ENCODE measurements at regions not wholly inside any gene's neighbourhood (a gene's known extent, or its start where the extent isn't known, plus 50 kb on each side); places are given as distances from the start of the nearest gene placed in this dataset.

- TF ChIP-seq TAF1 (IDR thresholded peaks at IDR 0.05; ENCODE audit: borderline replicate concordance, insufficient read depth, low read length) (no peak), POLR2AphosphoS5 (IDR thresholded peaks at IDR 0.05; ENCODE audit: low read depth, low read length) (no peak), SIN3A (IDR thresholded peaks at IDR 0.05; ENCODE audit: borderline replicate concordance, insufficient read depth, low read length) (no peak)
These were observed 413.0 kb downstream of the TUSC7 start for GRCh38 chr3:117122609-117123008.

DNA sequence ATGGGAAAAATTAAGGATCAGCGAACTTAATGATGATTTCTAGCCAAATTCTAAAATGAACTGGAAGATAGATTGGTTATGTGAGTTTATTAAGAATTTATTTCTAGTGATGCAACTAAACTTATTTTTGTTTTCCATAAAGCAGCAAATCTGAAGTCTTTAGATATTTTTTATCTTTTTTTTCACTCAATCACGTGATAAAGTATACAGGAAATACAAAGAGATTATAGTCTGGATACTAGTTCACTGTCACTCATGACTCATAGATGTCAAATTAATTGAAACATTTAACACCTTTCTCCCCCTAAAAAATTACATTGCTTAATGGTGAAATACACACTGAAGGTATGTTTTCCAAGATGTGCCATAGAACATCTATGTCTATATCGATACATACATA lies 416.9 kb downstream of the TUSC7 start:
- no peak for TF ChIP-seq POLR2AphosphoS5 (IDR thresholded peaks at IDR 0.05; ENCODE audit: low read depth, low read length)
- TF ChIP-seq, protein P1, sequence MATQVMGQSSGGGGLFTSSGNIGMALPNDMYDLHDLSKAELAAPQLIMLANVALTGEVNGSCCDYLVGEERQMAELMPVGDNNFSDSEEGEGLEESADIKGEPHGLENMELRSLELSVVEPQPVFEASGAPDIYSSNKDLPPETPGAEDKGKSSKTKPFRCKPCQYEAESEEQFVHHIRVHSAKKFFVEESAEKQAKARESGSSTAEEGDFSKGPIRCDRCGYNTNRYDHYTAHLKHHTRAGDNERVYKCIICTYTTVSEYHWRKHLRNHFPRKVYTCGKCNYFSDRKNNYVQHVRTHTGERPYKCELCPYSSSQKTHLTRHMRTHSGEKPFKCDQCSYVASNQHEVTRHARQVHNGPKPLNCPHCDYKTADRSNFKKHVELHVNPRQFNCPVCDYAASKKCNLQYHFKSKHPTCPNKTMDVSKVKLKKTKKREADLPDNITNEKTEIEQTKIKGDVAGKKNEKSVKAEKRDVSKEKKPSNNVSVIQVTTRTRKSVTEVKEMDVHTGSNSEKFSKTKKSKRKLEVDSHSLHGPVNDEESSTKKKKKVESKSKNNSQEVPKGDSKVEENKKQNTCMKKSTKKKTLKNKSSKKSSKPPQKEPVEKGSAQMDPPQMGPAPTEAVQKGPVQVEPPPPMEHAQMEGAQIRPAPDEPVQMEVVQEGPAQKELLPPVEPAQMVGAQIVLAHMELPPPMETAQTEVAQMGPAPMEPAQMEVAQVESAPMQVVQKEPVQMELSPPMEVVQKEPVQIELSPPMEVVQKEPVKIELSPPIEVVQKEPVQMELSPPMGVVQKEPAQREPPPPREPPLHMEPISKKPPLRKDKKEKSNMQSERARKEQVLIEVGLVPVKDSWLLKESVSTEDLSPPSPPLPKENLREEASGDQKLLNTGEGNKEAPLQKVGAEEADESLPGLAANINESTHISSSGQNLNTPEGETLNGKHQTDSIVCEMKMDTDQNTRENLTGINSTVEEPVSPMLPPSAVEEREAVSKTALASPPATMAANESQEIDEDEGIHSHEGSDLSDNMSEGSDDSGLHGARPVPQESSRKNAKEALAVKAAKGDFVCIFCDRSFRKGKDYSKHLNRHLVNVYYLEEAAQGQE (IDR thresholded peaks at IDR 0.05; ENCODE audit: insufficient read depth in 1 of 2, low read depth in 2 of 2, low read length in 2 of 2), result no peak

DNA sequence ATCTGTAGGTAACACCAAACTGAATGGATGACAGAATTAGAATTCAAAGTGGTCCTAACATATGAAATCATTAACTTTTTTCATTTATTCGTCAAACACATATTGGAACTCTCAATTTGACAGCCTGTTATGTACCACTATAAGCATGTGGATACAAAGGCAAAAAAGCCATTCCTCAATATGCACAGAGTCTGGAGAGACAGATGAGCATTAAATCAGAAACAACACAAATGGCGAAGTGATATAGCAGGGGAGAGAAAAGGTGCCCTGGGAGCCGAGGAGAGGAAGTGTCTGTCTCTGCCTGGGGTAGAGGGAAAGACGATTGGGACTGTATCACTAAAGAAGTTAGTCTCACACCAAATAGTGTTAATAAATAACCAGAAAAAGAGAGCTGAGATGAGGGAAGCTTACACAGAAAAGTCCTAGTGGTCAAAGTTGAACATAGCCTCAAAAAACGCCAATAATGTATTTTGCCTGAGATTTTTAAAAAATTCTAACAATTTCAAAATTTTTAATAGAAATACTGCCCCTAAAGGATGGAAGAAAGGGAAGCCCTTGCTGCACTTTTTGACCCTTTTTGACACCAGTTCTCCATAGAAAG lies 417.5 kb downstream of the TUSC7 start:
- TF ChIP-seq, protein P1 (IDR thresholded peaks at IDR 0.05; ENCODE audit: insufficient read depth in 1 of 2, low read depth in 2 of 2, low read length in 2 of 2), result no peak
- no peak for TF ChIP-seq FOXP2 (optimal IDR thresholded peaks at IDR 0.05; ENCODE audit: borderline replicate concordance, extremely low read depth, extremely low read length, insufficient read depth)
- TF ChIP-seq TAF1 (IDR thresholded peaks at IDR 0.05; ENCODE audit: borderline replicate concordance, insufficient read depth, low read length), result no peak
- no peak for TF ChIP-seq SIN3A (IDR thresholded peaks at IDR 0.05; ENCODE audit: borderline replicate concordance, insufficient read depth, low read length)
- no peak for TF ChIP-seq POLR2AphosphoS5 (IDR thresholded peaks at IDR 0.05; ENCODE audit: low read depth, low read length)

GRCh38 chr3:117128133-117128532 lies 418.6 kb downstream of the TUSC7 start:
- TF ChIP-seq POLR2AphosphoS5 (IDR thresholded peaks at IDR 0.05; ENCODE audit: low read depth, low read length) (no peak), TAF1 (IDR thresholded peaks at IDR 0.05; ENCODE audit: borderline replicate concordance, insufficient read depth, low read length) (no peak), FOXP2 (optimal IDR thresholded peaks at IDR 0.05; ENCODE audit: borderline replicate concordance, extremely low read depth, extremely low read length, insufficient read depth) (no peak), SIN3A (IDR thresholded peaks at IDR 0.05; ENCODE audit: borderline replicate concordance, insufficient read depth, low read length) (no peak)
- TF ChIP-seq, protein P1 (IDR thresholded peaks at IDR 0.05; ENCODE audit: insufficient read depth in 1 of 2, low read depth in 2 of 2, low read length in 2 of 2), result no peak

- TF ChIP-seq SIN3A (IDR thresholded peaks at IDR 0.05; ENCODE audit: borderline replicate concordance, insufficient read depth, low read length) (no peak), TAF1 (IDR thresholded peaks at IDR 0.05; ENCODE audit: borderline replicate concordance, insufficient read depth, low read length) (no peak), POLR2AphosphoS5 (IDR thresholded peaks at IDR 0.05; ENCODE audit: low read depth, low read length) (no peak), FOXP2 (optimal IDR thresholded peaks at IDR 0.05; ENCODE audit: borderline replicate concordance, extremely low read depth, extremely low read length, insufficient read depth) (no peak)
- TF ChIP-seq, protein P1 (IDR thresholded peaks at IDR 0.05; ENCODE audit: insufficient read depth in 1 of 2, low read depth in 2 of 2, low read length in 2 of 2), result no peak
These were observed 419.3 kb downstream of the TUSC7 start for GRCh38 chr3:117128872-117129271.

All from PFSK-1 (cell line).